Keratinocyte (primary cell): ENCODE measurements at regions not wholly inside any gene's neighbourhood (a gene's known extent, or its start where the extent isn't known, plus 50 kb on each side); places are given as distances from the start of the nearest gene placed in this dataset.

Source experiments
- EZH2 ChIP-seq: IDR thresholded peaks from one replicate; pipeline ENCODE4 v1.6.1; 2012; ENCODE audit warnings: inconsistent platforms, mild to moderate bottlenecking, low read length, moderate library complexity
- TF ChIP-seq, protein P1 (sequence below), 3 experiments: IDR thresholded peaks in 1 of 3; conservative IDR thresholded peaks in 1 of 3; optimal IDR thresholded peaks in 1 of 3; 2 replicates in 2 of 3; 3 replicates in 1 of 3; pipeline versions ENCODE3 to v1.5.1; 2011; ENCODE audit warnings: low read length in 3 of 3, mild to moderate bottlenecking in 3 of 3, moderate library complexity in 2 of 3, control low read depth in 1 of 3, inconsistent platforms in 1 of 3; ENCODE audit not compliant: insufficient read depth in 2 of 3; ENCODE audit errors: extremely low read depth in 1 of 3

DNA sequence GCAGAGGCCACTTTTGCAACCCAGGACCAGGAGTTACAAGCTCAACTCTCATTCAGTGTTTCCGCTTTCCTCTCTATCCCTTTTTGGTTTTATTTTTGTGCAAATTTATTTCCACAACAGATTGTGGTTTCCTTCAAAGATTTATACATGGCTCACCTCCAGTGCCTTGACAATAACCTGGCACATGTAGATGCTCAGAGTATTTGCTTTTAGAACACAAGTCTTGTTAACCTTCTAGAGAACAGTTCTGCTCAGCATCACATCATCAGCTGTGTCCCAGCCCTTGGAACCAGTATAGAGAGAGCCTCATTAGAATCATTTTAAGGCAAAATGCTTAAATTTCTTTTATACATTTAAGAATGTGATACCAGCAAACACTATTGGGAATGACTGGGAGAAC lies 133.7 kb downstream of the TENT5C start:
- TF ChIP-seq, protein P1, sequence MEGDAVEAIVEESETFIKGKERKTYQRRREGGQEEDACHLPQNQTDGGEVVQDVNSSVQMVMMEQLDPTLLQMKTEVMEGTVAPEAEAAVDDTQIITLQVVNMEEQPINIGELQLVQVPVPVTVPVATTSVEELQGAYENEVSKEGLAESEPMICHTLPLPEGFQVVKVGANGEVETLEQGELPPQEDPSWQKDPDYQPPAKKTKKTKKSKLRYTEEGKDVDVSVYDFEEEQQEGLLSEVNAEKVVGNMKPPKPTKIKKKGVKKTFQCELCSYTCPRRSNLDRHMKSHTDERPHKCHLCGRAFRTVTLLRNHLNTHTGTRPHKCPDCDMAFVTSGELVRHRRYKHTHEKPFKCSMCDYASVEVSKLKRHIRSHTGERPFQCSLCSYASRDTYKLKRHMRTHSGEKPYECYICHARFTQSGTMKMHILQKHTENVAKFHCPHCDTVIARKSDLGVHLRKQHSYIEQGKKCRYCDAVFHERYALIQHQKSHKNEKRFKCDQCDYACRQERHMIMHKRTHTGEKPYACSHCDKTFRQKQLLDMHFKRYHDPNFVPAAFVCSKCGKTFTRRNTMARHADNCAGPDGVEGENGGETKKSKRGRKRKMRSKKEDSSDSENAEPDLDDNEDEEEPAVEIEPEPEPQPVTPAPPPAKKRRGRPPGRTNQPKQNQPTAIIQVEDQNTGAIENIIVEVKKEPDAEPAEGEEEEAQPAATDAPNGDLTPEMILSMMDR (optimal IDR thresholded peaks at IDR 0.05 in 1 of 3, IDR thresholded peaks at IDR 0.05 in 1 of 3, conservative IDR thresholded peaks at IDR 0.05 in 1 of 3; ENCODE audit: extremely low read depth in 1 of 3, insufficient read depth in 2 of 3, low read length in 3 of 3), result no peak
- no peak for TF ChIP-seq EZH2
